Cardiac muscle cell (in vitro differentiated cells and primary cell): ENCODE measurements at regions not wholly inside any gene's neighbourhood (a gene's known extent, or its start where the extent isn't known, plus 50 kb on each side); places are given as distances from the start of the nearest gene placed in this dataset.

Source experiments
- DNase-seq, 2 donors: peaks; one replicate each; pipeline versions ENCODE4 v3.0.0 to v3.0.0-alpha.2; 2010 to 2017; ENCODE audit warnings: low read depth in 1 of 2, low spot score in 1 of 2
- H3K27ac ChIP-seq: fragments of 200-600 bp; sonication (generic); 2 replicates; pipeline ENCODE4 v1.5.1; 2016
- H3K27me3 ChIP-seq: fragments of 200-600 bp; sonication (generic); 2 replicates; pipeline ENCODE4 v1.6.0; 2016; ENCODE audit warnings: control low read depth
- H3K36me3 ChIP-seq: fragments of 200-600 bp; sonication (generic); 2 replicates; pipeline ENCODE4 v1.5.1; 2016; ENCODE audit warnings: control low read depth
- H3K4me1 ChIP-seq: fragments of 200-600 bp; sonication (generic); 2 replicates; pipeline ENCODE4 v1.8.1; 2017; ENCODE audit warnings: low read depth, mild to moderate bottlenecking, mixed run types
- H3K4me3 ChIP-seq: fragments of 200-600 bp; sonication (generic); 2 replicates; pipeline ENCODE4 v1.5.1; 2016; ENCODE audit warnings: mild to moderate bottlenecking
- H3K9me3 ChIP-seq: fragments of 200-600 bp; sonication (generic); 2 replicates; pipeline ENCODE4 v1.5.1; 2017; ENCODE audit warnings: low read depth, mild to moderate bottlenecking, control low read depth
- CTCF ChIP-seq: IDR thresholded peaks from 2 replicates; pipeline ENCODE4 v1.5.1; 2012; ENCODE audit warnings: low read depth, mild to moderate bottlenecking, low read length

- H3K27me3 ChIP-seq = no peaks in the 10 kb centered on the region
- DNase-seq = no peak
- H3K9me3 ChIP-seq = no peaks in the 10 kb centered on the region
- H3K4me1 ChIP-seq = no peaks in the 10 kb centered on the region
- no peak overlapping the region for H3K4me3 ChIP-seq
- no peak for TF ChIP-seq CTCF
- H3K36me3 ChIP-seq = no peaks in the 10 kb centered on the region
- no peak overlapping the region for H3K27ac ChIP-seq
Observed at GRCh38 chr4:23388699-23389395, 501.0 kb downstream of the PPARGC1A start.

- H3K9me3 ChIP-seq = no peaks in the 10 kb centered on the region
- TF ChIP-seq CTCF = no peak
- no peaks in the 10 kb centered on the region for H3K36me3 ChIP-seq
- no peaks in the 10 kb centered on the region for H3K4me1 ChIP-seq
- no peak overlapping the region for H3K4me3 ChIP-seq
- no peak overlapping the region for H3K27ac ChIP-seq
- no peak for DNase-seq
- no peaks in the 10 kb centered on the region for H3K27me3 ChIP-seq
Observed at GRCh38 chr4:23388255-23388654, 501.6 kb downstream of the PPARGC1A start.

GRCh38 chr4:23384741-23385140 lies 505.1 kb downstream of the PPARGC1A start:
- Histone ChIP-seq H3K27me3 (no peaks in the 10 kb centered on the region), H3K4me3 (no peak overlapping the region), H3K36me3 (no peaks in the 10 kb centered on the region), H3K27ac (no peak overlapping the region), H3K9me3 (no peaks in the 10 kb centered on the region), H3K4me1 (no peaks in the 10 kb centered on the region)
- peak in 1 of 2 donors; percentile 6 for DNase-seq
- TF ChIP-seq CTCF = no peak

GRCh38 chr4:23382879-23383278 lies 507.0 kb downstream of the PPARGC1A start:
- Histone ChIP-seq H3K9me3 (no peaks in the 10 kb centered on the region), H3K4me1 (no peaks in the 10 kb centered on the region), H3K27ac (no peak overlapping the region), H3K36me3 (no peaks in the 10 kb centered on the region), H3K4me3 (no peak overlapping the region), H3K27me3 (no peaks in the 10 kb centered on the region)
- DNase-seq = peak in 1 of 2 donors; percentile 7
- no peak for TF ChIP-seq CTCF

GRCh38 chr4:23374259-23374658 lies 515.6 kb downstream of the PPARGC1A start:
- H3K4me1 ChIP-seq = peaks cover 20% of the 10 kb centered on the region
- TF ChIP-seq CTCF = no peak
- H3K9me3 ChIP-seq = no peaks in the 10 kb centered on the region
- H3K36me3 ChIP-seq = no peaks in the 10 kb centered on the region
- no peak overlapping the region for H3K4me3 ChIP-seq
- H3K27me3 ChIP-seq = no peaks in the 10 kb centered on the region
- no peak for DNase-seq
- H3K27ac ChIP-seq = peak overlapping the region; percentile 49

- Histone ChIP-seq H3K9me3 (no peaks in the 10 kb centered on the region), H3K27ac (peak overlapping the region; percentile 49), H3K36me3 (no peaks in the 10 kb centered on the region), H3K27me3 (no peaks in the 10 kb centered on the region), H3K4me1 (peaks cover 20% of the 10 kb centered on the region), H3K4me3 (no peak overlapping the region)
- no peak for TF ChIP-seq CTCF
- peak; percentile 70 to 87 for DNase-seq
Observed at GRCh38 chr4:23373261-23373660, 516.6 kb downstream of the PPARGC1A start.
